Prostate gland (tissue), 2 donors: ENCODE measurements at regions not wholly inside any gene's neighbourhood (a gene's known extent, or its start where the extent isn't known, plus 50 kb on each side); places are given as distances from the start of the nearest gene placed in this dataset.

Experiments
- DNase-seq: peaks from one replicate; pipeline ENCODE4 v3.0.0-alpha.2; 2019; ENCODE audit warnings: low spot score
- H3K27ac ChIP-seq, 2 donors: fragments of 200-600 bp; sonication (generic); 2 replicates each; pipeline ENCODE4 v1.5.1; 2017 to 2019
- H3K27me3 ChIP-seq: fragments of 200-600 bp; sonication (generic); replicated peaks from 2 replicates; pipeline ENCODE4 v1.5.1; 2019; ENCODE audit not compliant: insufficient read depth
- H3K36me3 ChIP-seq, 2 donors: fragments of 200-600 bp; sonication (generic); 1 replicate in 1 of 2; 2 replicates in 1 of 2; pipeline versions ENCODE4 v1.5.1 to v1.8.1; 2017 to 2019
- H3K4me1 ChIP-seq: fragments of 200-600 bp; sonication (generic); replicated peaks from 2 replicates; pipeline ENCODE4 v1.5.1; 2019
- H3K4me3 ChIP-seq, 2 donors: fragments of 200-600 bp; sonication (generic); 2 replicates each; pipeline ENCODE4 v1.5.1; 2017 to 2019
- H3K9me3 ChIP-seq: fragments of 200-600 bp; sonication (generic); 2 replicates; pipeline ENCODE4 v1.5.1; 2017
- CTCF ChIP-seq, 4 experiments: fragments of 200-600 bp in 2 of 4; fragments of 450-650 bp in 2 of 4; sonication (generic) in 2 of 4; IDR thresholded peaks; 1 replicate in 3 of 4; 2 replicates in 1 of 4; pipeline ENCODE4 v1.5.1; 2016 to 2019; ENCODE audit warnings: antibody characterized with exemption in 4 of 4, mild to moderate bottlenecking in 2 of 4, moderate library complexity in 2 of 4
- POLR2A ChIP-seq: fragments of 450-650 bp; IDR thresholded peaks from one replicate; pipeline ENCODE4 v1.6.1; 2016; ENCODE audit warnings: antibody characterized with exemption, mild to moderate bottlenecking
- POLR2AphosphoS5 ChIP-seq: sonication (generic); formaldehyde crosslinking; IDR thresholded peaks from one replicate; pipeline ENCODE4 v1.6.1; 2017; ENCODE audit warnings: antibody characterized with exemption
- WGBS: methylation state at CpG from one replicate; pipeline ENCODE4 v1.1.5; 2018; 5-methylcytosine and 5-hydroxymethylcytosine counted together
- intact Hi-C: fragments of 100-400 bp; cut with DNase I; formaldehyde crosslinking; loops from one replicate; pipeline ENCODE4 v1.14.2; 2022

GRCh38 chr6:94357381-94357980, 938.1 kb upstream of the EPHA7 start:
- Histone ChIP-seq H3K27ac (no peak overlapping the region), H3K4me1 (no peaks in the 10 kb centered on the region), H3K9me3 (no peaks in the 10 kb centered on the region), H3K36me3 (no peaks in the 10 kb centered on the region), H3K4me3 (no peak overlapping the region), H3K27me3 (no peaks in the 10 kb centered on the region)
- WGBS: 56% methylated on average over 4 of the region's 4 CpGs
- DNase-seq: no peak
- intact Hi-C loops: no loop called here
- TF ChIP-seq POLR2AphosphoS5 (no peak), POLR2A (no peak), CTCF (IDR thresholded peaks at IDR 0.05) (no peak)

- Histone ChIP-seq H3K36me3 (no peaks in the 10 kb centered on the region), H3K27ac (no peak overlapping the region), H3K27me3 (no peaks in the 10 kb centered on the region), H3K4me1 (no peaks in the 10 kb centered on the region), H3K4me3 (no peak overlapping the region), H3K9me3 (no peaks in the 10 kb centered on the region)
- intact Hi-C loops: no loop called here
- DNase-seq: no peak
- WGBS: 50% methylated on average over 8 of the region's 8 CpGs
- TF ChIP-seq CTCF (IDR thresholded peaks at IDR 0.05): no peak
- no peak for TF ChIP-seq POLR2A
- no peak for TF ChIP-seq POLR2AphosphoS5
Observed at GRCh38 chr6:94350833-94351232, 931.5 kb upstream of the EPHA7 start.

GRCh38 chr6:94349227-94349626, 929.9 kb upstream of the EPHA7 start:
- intact Hi-C loops: no loop called here
- TF ChIP-seq CTCF (IDR thresholded peaks at IDR 0.05) (no peak), POLR2AphosphoS5 (no peak), POLR2A (no peak)
- WGBS: 41% methylated on average over 1 of the region's 1 CpG
- no peaks in the 10 kb centered on the region for H3K36me3 ChIP-seq
- DNase-seq: no peak
- no peaks in the 10 kb centered on the region for H3K27me3 ChIP-seq
- no peak overlapping the region for H3K4me3 ChIP-seq
- no peaks in the 10 kb centered on the region for H3K9me3 ChIP-seq
- no peaks in the 10 kb centered on the region for H3K4me1 ChIP-seq
- no peak overlapping the region for H3K27ac ChIP-seq

- intact Hi-C loops: no loop called here
- Histone ChIP-seq H3K9me3 (no peaks in the 10 kb centered on the region), H3K4me1 (no peaks in the 10 kb centered on the region), H3K27me3 (no peaks in the 10 kb centered on the region), H3K27ac (no peak overlapping the region), H3K4me3 (no peak overlapping the region), H3K36me3 (no peaks in the 10 kb centered on the region)
- 97% methylated on average over 1 of the region's 1 CpG for WGBS
- no peak for DNase-seq
- TF ChIP-seq CTCF (IDR thresholded peaks at IDR 0.05) (no peak), POLR2AphosphoS5 (no peak), POLR2A (no peak)
Observed at GRCh38 chr6:94344866-94345265, 925.5 kb upstream of the EPHA7 start.

GRCh38 chr6:94341173-94341572, 921.8 kb upstream of the EPHA7 start:
- no peaks in the 10 kb centered on the region for H3K27me3 ChIP-seq
- 76% methylated on average over 2 of the region's 2 CpGs for WGBS

More at GRCh38 chr6:94341173-94341572, 921.8 kb upstream of the EPHA7 start:
- intact Hi-C loops: no loop called here
- no peaks in the 10 kb centered on the region for H3K9me3 ChIP-seq
- H3K4me1 ChIP-seq: no peaks in the 10 kb centered on the region
- TF ChIP-seq POLR2AphosphoS5: no peak
- TF ChIP-seq CTCF (IDR thresholded peaks at IDR 0.05): no peak
- TF ChIP-seq POLR2A: no peak
- H3K27ac ChIP-seq: no peak overlapping the region
- no peaks in the 10 kb centered on the region for H3K36me3 ChIP-seq
- no peak overlapping the region for H3K4me3 ChIP-seq
- DNase-seq: no peak
